Kidney (tissue), 13 donors: ENCODE measurements at regions not wholly inside any gene's neighbourhood (a gene's known extent, or its start where the extent isn't known, plus 50 kb on each side); places are given as distances from the start of the nearest gene placed in this dataset.

Experiments used
- DNase-seq, 5 donors: peaks; one replicate each; pipeline ENCODE4 v3.0.0-alpha.2; 2013 to 2020
- FAIRE-seq: peaks from 2 replicates; lab custom pipeline; 2012; peaks lifted over from hg19 to GRCh38; lab: Jason Lieb, UNC
- H3K27ac ChIP-seq, 2 donors: one replicate each; pipeline ENCODE4 v1.7.0; 2013; ENCODE audit warnings: low read depth in 2 of 2, low read length in 2 of 2, inconsistent platforms in 1 of 2
- H3K27me3 ChIP-seq: one replicate; pipeline ENCODE4 v1.7.1; 2013; ENCODE audit warnings: low read length, inconsistent platforms; ENCODE audit not compliant: control insufficient read depth, insufficient read depth
- H3K36me3 ChIP-seq, 3 donors: one replicate each; pipeline versions ENCODE4 v1.7.0 to v1.7.1; 2013; ENCODE audit warnings: low read length in 3 of 3, control low read depth in 1 of 3, inconsistent platforms in 1 of 3; ENCODE audit not compliant: insufficient read depth in 3 of 3, control insufficient read depth in 2 of 3
- H3K4me1 ChIP-seq, 3 donors: one replicate each; pipeline versions ENCODE4 v1.7.0 to v1.7.1; 2013; ENCODE audit warnings: low read length in 3 of 3, inconsistent platforms in 1 of 3, low read depth in 1 of 3; ENCODE audit not compliant: control insufficient read depth in 2 of 3, insufficient read depth in 2 of 3
- H3K4me3 ChIP-seq, 3 donors: one replicate each; pipeline versions ENCODE4 v1.7.0 to v1.8.1; 2013; ENCODE audit warnings: low read length in 3 of 3, control low read depth in 1 of 3, inconsistent platforms in 1 of 3
- H3K9ac ChIP-seq, 3 donors: one replicate each; pipeline versions ENCODE4 v1.7.0 to v1.7.1; 2013; ENCODE audit warnings: low read length in 3 of 3, control low read depth in 1 of 3, inconsistent platforms in 1 of 3
- H3K9me3 ChIP-seq, 3 donors: one replicate each; pipeline versions ENCODE4 v1.7.0 to v1.7.1; 2013; ENCODE audit warnings: low read length in 3 of 3, control low read depth in 1 of 3, inconsistent platforms in 1 of 3; ENCODE audit not compliant: control insufficient read depth in 2 of 3, insufficient read depth in 1 of 3
- CTCF ChIP-seq: IDR thresholded peaks from 3 replicates; pipeline ENCODE4 v1.5.1; 2012; ENCODE audit warnings: mild to moderate bottlenecking, moderate library complexity, borderline replicate concordance; ENCODE audit not compliant: insufficient read depth; ENCODE audit errors: extremely low read depth
- intact Hi-C: fragments of 100-400 bp; cut with DNase I; formaldehyde crosslinking; loops from one replicate; pipeline ENCODE4 v1.11.1; 2022
- donor health status: control.
- donor health status: control.
- donor health status: control.
- donor health status: control.
- donor health status: control.
- donor health status: DM: yes; HTN: yes; CAD: no.
- donor health status: Normal renal cell carcinoma (clear cell type).

GRCh38 chr14:40909906-40910305 is 696.8 kb upstream of the LRFN5 start:
- DNase-seq (no peak), FAIRE-seq (no peak)
- Histone ChIP-seq H3K4me1 (no peaks in the 10 kb centered on the region), H3K9me3 (no peaks in the 10 kb centered on the region), H3K9ac (no peak overlapping the region), H3K36me3 (no peaks in the 10 kb centered on the region), H3K27me3 (no peaks in the 10 kb centered on the region), H3K27ac (no peak overlapping the region), H3K4me3 (no peak overlapping the region)
- intact Hi-C loops: no loop called here
- TF ChIP-seq CTCF: no peak

- no peak overlapping the region for H3K27ac ChIP-seq
- intact Hi-C loops: no loop called here
- no peaks in the 10 kb centered on the region for H3K4me1 ChIP-seq
- TF ChIP-seq CTCF: no peak
- no peak overlapping the region for H3K9ac ChIP-seq
- FAIRE-seq (no peak), DNase-seq (no peak)
- no peak overlapping the region for H3K4me3 ChIP-seq
- H3K9me3 ChIP-seq: peaks cover 0 to 4% (median 0%) of the 10 kb centered on the region in 3 donors
- no peaks in the 10 kb centered on the region for H3K36me3 ChIP-seq
- no peaks in the 10 kb centered on the region for H3K27me3 ChIP-seq
These were observed 703.0 kb upstream of the LRFN5 start for GRCh38 chr14:40903709-40904108.

- no peak for FAIRE-seq
- H3K4me1 ChIP-seq: no peaks in the 10 kb centered on the region
- no peak overlapping the region for H3K4me3 ChIP-seq
- DNase-seq: no peak
- H3K27me3 ChIP-seq: no peaks in the 10 kb centered on the region
- intact Hi-C loops: no loop called here
- no peak for TF ChIP-seq CTCF
- H3K27ac ChIP-seq: no peak overlapping the region
- H3K36me3 ChIP-seq: no peaks in the 10 kb centered on the region
- peaks cover 0 to 4% (median 0%) of the 10 kb centered on the region in 3 donors for H3K9me3 ChIP-seq
- no peak overlapping the region for H3K9ac ChIP-seq
These were observed 707.2 kb upstream of the LRFN5 start for GRCh38 chr14:40899435-40899834.

GRCh38 chr14:40894846-40895245 is 711.8 kb upstream of the LRFN5 start:
- no peak for FAIRE-seq
- Histone ChIP-seq H3K9me3 (no peaks in the 10 kb centered on the region), H3K36me3 (no peaks in the 10 kb centered on the region), H3K4me3 (no peak overlapping the region), H3K27me3 (no peaks in the 10 kb centered on the region), H3K4me1 (no peaks in the 10 kb centered on the region), H3K9ac (no peak overlapping the region), H3K27ac (no peak overlapping the region)
- TF ChIP-seq CTCF: no peak
- intact Hi-C loops: no loop called here
- DNase-seq: no peak
